Natural killer cell (primary cell): ENCODE measurements at regions not wholly inside any gene's neighbourhood (a gene's known extent, or its start where the extent isn't known, plus 50 kb on each side); places are given as distances from the start of the nearest gene placed in this dataset.
"Not testable (repeated sequence)": the region's sequence is repeated elsewhere in the genome, so short reads cannot be mapped to it uniquely, and the experiment has no call there.

ENCODE experiments used
- ATAC-seq, 3 donors: fragments of 150-1000 bp in 2 of 3; fragments of 200-7000 bp in 1 of 3; cut with Tn5 transposase; 1 replicate in 1 of 3; 2 replicates in 2 of 3; pipeline ENCODE4 v1.10.0; 2021; ENCODE audit warnings: mild to moderate bottlenecking in 2 of 3, moderate library complexity in 2 of 3
- DNase-seq, 2 donors: peaks; one replicate each; pipeline versions ENCODE4 v3.0.0 to v3.0.0-alpha.2; 2013 to 2021; ENCODE audit warnings: mixed read lengths in 1 of 2
- H3K27ac ChIP-seq: one replicate; pipeline ENCODE4 v1.5.1; 2013; ENCODE audit warnings: mild to moderate bottlenecking, low read length
- H3K27me3 ChIP-seq: one replicate; pipeline ENCODE4 v1.6.1; 2013; ENCODE audit warnings: low read length; ENCODE audit not compliant: control insufficient read depth, insufficient read depth
- H3K36me3 ChIP-seq: one replicate; pipeline ENCODE4 v1.6.1; 2013; ENCODE audit warnings: low read length; ENCODE audit not compliant: control insufficient read depth, insufficient read depth
- H3K4me1 ChIP-seq: one replicate; pipeline ENCODE4 v1.6.1; 2013; ENCODE audit warnings: low read length; ENCODE audit not compliant: control insufficient read depth, insufficient read depth
- H3K4me3 ChIP-seq: one replicate; pipeline ENCODE4 v1.5.1; 2013; ENCODE audit warnings: low read length
- H3K9me3 ChIP-seq: one replicate; pipeline ENCODE4 v1.6.1; 2013; ENCODE audit warnings: low read length; ENCODE audit not compliant: control insufficient read depth, insufficient read depth
- H3K27ac Mint-ChIP-seq, 2 donors: one replicate each; pipeline ENCODE4 v1.8.0; 2022; ENCODE audit warnings: mild to moderate bottlenecking in 2 of 2, mixed read lengths in 2 of 2, moderate library complexity in 1 of 2
- H3K27me3 Mint-ChIP-seq, 2 donors: one replicate each; pipeline ENCODE4 v1.8.0; 2022; ENCODE audit warnings: low read depth in 2 of 2, mixed read lengths in 2 of 2
- H3K36me3 Mint-ChIP-seq: one replicate; pipeline ENCODE4 v1.8.0; 2022; ENCODE audit warnings: mixed read lengths
- H3K4me1 Mint-ChIP-seq, 2 donors: one replicate each; pipeline ENCODE4 v1.8.0; 2022; ENCODE audit warnings: mixed read lengths in 2 of 2
- H3K4me3 Mint-ChIP-seq: one replicate; pipeline ENCODE4 v1.8.0; 2022; ENCODE audit warnings: mild to moderate bottlenecking, moderate library complexity, mixed read lengths
- H3K9me3 Mint-ChIP-seq, 2 donors: one replicate each; pipeline ENCODE4 v1.8.0; 2022; ENCODE audit warnings: mixed read lengths in 2 of 2
- WGBS: methylation state at CpG from one replicate; pipeline ENCODE4 v1.1.7; 2013; ENCODE audit warnings: missing lambda C conversion rate; ENCODE audit not compliant: insufficient coverage; 5-methylcytosine and 5-hydroxymethylcytosine counted together
- intact Hi-C: fragments of 100-400 bp; cut with micrococcal nuclease; formaldehyde crosslinking; loops from one replicate; pipeline ENCODE4 v1.14.2; 2022
- TF ChIP-seq, protein P1 (sequence below): fragments of 200-600 bp; IDR thresholded peaks from one replicate; pipeline ENCODE4 v1.8.0; 2022; ENCODE audit warnings: antibody characterized with exemption

DNA sequence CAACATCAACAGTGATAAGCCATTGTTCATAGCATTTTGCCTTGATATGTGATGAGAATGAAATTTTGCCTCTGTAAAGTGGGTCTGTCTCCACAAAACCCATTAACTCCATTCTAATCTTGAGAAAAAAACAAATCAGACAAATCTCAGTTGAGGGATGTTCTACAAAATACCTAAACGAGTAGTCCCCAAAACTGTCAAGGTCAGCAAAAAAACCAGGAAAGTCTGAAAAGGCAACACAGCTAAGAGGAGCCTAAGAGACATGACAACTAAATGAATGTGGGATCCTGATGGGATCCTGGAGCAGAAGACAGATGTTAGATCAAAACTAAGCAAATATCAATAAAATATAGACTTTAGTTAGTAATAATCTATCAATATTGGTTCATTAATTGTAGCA lies 431.6 kb upstream of the SPTLC3 start:
- Mint-ChIP-seq H3K36me3 (peaks cover 4% of the 10 kb centered on the region), H3K4me3 (no peak overlapping the region), H3K9me3 (peaks cover 3% of the 10 kb centered on the region in 2 donors), H3K27ac (no peak overlapping the region), H3K27me3 (no peaks in the 10 kb centered on the region), H3K4me1 (no peaks in the 10 kb centered on the region)
- Histone ChIP-seq H3K27me3 (no peaks in the 10 kb centered on the region), H3K36me3 (no peaks in the 10 kb centered on the region), H3K27ac (no peak overlapping the region), H3K4me1 (no peaks in the 10 kb centered on the region), H3K9me3 (peaks cover 5% of the 10 kb centered on the region), H3K4me3 (no peak overlapping the region)
- TF ChIP-seq, protein P1, sequence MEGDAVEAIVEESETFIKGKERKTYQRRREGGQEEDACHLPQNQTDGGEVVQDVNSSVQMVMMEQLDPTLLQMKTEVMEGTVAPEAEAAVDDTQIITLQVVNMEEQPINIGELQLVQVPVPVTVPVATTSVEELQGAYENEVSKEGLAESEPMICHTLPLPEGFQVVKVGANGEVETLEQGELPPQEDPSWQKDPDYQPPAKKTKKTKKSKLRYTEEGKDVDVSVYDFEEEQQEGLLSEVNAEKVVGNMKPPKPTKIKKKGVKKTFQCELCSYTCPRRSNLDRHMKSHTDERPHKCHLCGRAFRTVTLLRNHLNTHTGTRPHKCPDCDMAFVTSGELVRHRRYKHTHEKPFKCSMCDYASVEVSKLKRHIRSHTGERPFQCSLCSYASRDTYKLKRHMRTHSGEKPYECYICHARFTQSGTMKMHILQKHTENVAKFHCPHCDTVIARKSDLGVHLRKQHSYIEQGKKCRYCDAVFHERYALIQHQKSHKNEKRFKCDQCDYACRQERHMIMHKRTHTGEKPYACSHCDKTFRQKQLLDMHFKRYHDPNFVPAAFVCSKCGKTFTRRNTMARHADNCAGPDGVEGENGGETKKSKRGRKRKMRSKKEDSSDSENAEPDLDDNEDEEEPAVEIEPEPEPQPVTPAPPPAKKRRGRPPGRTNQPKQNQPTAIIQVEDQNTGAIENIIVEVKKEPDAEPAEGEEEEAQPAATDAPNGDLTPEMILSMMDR: no peak
- WGBS: 78% methylated on average over 1 of the region's 1 CpG
- ATAC-seq (no peak), DNase-seq (no peak)
- intact Hi-C loops: no loop called here

DNA sequence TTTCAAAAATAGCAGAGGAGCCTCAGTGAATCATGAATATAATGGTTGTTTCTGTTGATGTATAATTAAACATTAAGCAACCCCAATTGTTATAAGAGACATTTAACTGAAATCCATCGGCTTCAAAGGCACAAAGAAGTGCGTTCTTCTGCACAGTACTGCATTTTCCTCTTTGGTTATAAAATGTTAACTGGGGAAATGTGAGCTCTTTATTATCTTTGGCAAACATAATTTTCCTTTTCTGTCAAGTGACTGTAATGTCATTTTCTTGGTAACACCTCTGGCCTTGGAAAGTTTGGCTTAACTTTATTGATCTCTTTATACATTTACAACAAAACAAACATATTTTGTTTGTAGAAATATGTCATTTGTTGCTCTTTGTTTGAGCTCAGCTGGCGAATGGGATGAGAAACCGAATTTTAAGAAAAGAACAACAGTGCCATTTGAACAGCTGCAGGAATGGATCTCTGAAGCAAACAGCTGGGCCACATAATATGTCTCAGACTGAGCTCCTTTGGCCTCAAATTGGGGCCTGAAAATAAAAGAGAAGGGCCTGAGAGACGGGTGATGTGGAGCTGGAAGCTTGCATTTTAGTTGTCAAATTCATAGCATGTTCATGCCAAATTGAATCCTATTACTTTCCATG lies 427.0 kb upstream of the SPTLC3 start:
- Histone ChIP-seq H3K36me3 (no peaks in the 10 kb centered on the region), H3K4me1 (no peaks in the 10 kb centered on the region), H3K4me3 (no peak overlapping the region), H3K27ac (no peak overlapping the region), H3K27me3 (no peaks in the 10 kb centered on the region), H3K9me3 (peaks cover 5% of the 10 kb centered on the region)
- Mint-ChIP-seq H3K36me3 (peaks cover 4% of the 10 kb centered on the region), H3K4me3 (no peak overlapping the region), H3K27me3 (no peaks in the 10 kb centered on the region), H3K4me1 (no peaks in the 10 kb centered on the region), H3K9me3 (peaks cover 5 to 6% of the 10 kb centered on the region in 2 donors), H3K27ac (no peak overlapping the region)
- DNase-seq (no peak), ATAC-seq (no peak)
- TF ChIP-seq, protein P1: no peak
- intact Hi-C loops: no loop called here
- WGBS: 82% methylated on average over 4 of the region's 5 CpGs

DNA sequence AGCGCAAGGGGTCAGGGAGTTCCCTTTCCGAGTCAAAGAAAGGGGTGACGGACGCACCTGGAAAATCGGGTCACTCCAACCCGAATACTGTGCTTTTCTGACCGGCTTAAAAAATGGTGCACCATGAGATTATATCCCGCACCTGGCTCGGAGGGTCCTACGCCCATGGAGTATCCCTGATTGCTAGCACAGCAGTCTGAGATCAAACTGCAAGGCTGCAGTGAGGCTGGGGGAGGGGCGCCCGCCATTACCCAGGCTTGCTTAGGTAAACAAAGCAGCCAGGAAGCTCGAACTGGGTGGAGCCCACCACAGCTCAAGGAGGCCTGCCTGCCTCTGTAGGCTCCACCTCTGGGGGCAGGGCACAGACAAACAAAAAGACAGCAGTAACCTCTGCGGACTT lies 426.1 kb upstream of the SPTLC3 start:
- H3K27me3 ChIP-seq, H3K27ac Mint-ChIP-seq, H3K4me1 ChIP-seq, ATAC-seq, H3K36me3 Mint-ChIP-seq, intact Hi-C loops, H3K4me3 ChIP-seq, H3K36me3 ChIP-seq, DNase-seq, H3K4me1 Mint-ChIP-seq, H3K27ac ChIP-seq, H3K9me3 ChIP-seq, H3K9me3 Mint-ChIP-seq, H3K4me3 Mint-ChIP-seq, H3K27me3 Mint-ChIP-seq: not testable (repeated sequence)
- WGBS: 97% methylated on average over 10 of the region's 14 CpGs

DNA sequence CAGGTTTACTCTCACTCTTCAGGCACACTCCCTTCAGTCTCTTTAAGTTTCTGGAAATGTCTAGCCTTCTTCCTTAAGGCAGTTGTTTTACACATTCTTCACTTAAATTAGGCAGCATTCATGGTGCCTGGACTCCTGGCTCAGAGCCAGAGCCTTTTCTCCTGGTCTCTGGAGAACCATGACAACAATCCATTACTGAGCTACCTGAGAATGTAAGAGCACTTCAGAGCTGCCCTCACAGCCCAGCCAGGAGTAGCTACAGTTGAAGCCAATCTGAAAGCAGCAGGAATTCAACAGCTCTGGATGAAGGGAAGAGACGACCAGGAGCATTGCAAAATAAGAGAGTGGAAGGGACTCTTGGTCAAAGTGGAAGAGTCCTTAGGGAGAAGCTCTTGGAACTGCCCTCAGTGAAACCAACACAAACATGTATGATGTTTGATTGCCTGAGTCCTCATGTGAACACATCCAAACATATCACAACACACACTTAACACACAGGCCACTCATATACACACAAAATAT lies 416.8 kb upstream of the SPTLC3 start:
- peaks cover 4 to 11% of the 10 kb centered on the region in 2 donors for H3K9me3 Mint-ChIP-seq
- Histone ChIP-seq H3K27me3 (no peaks in the 10 kb centered on the region), H3K27ac (no peak overlapping the region), H3K9me3 (no peaks in the 10 kb centered on the region), H3K4me1 (no peaks in the 10 kb centered on the region), H3K4me3 (no peak overlapping the region), H3K36me3 (no peaks in the 10 kb centered on the region)
- DNase-seq: no peak
- no peak overlapping the region for H3K27ac Mint-ChIP-seq
- no peak overlapping the region for H3K4me3 Mint-ChIP-seq
- no peaks in the 10 kb centered on the region for H3K4me1 Mint-ChIP-seq
- TF ChIP-seq, protein P1: no peak
- no peak for ATAC-seq
- H3K27me3 Mint-ChIP-seq: no peaks in the 10 kb centered on the region
- 43% methylated on average over 1 of the region's 1 CpG for WGBS
- intact Hi-C loops: no loop called here
- peaks cover 7% of the 10 kb centered on the region for H3K36me3 Mint-ChIP-seq
